NT2/D1 (cell line): ENCODE measurements at regions not wholly inside any gene's neighbourhood (a gene's known extent, or its start where the extent isn't known, plus 50 kb on each side); places are given as distances from the start of the nearest gene placed in this dataset.

Source experiments
- SUZ12 ChIP-seq: IDR thresholded peaks from 2 replicates; pipeline ENCODE4 v1.6.1; 2011; ENCODE audit not compliant: insufficient read length, insufficient read depth; ENCODE audit errors: extremely low read depth
- YY1 ChIP-seq: IDR thresholded peaks from 2 replicates; pipeline ENCODE4 v1.6.1; 2011; ENCODE audit not compliant: insufficient read length, insufficient read depth

- TF ChIP-seq YY1 (no peak), SUZ12 (no peak)
Observed at GRCh38 chr7:68423356-68423755, 1174.9 kb upstream of the AUTS2 start.
